ENCODE measurements at regions not wholly inside any gene's neighbourhood (a gene's known extent, or its start where the extent isn't known, plus 50 kb on each side); places are given as distances from the start of the nearest gene placed in this dataset.
"Not testable (repeated sequence)": the region's sequence is repeated elsewhere in the genome, so short reads cannot be mapped to it uniquely, and the experiment has no call there.

GRCh38 chr10:9913876-9914514 is 1103.7 kb upstream of the CELF2 start:
- DNase-seq, result no peak

- no peak for DNase-seq
These were observed 1096.1 kb upstream of the CELF2 start for GRCh38 chr10:9921544-9921943.

GRCh38 chr10:9922126-9922870 is 1095.4 kb upstream of the CELF2 start:
- no peak for DNase-seq

- no peak for DNase-seq
These were observed 1091.7 kb upstream of the CELF2 start for GRCh38 chr10:9926003-9926402.

- no peak for DNase-seq
These were observed 1090.8 kb upstream of the CELF2 start for GRCh38 chr10:9926881-9927280.

GRCh38 chr10:9939716-9940115 is 1078.0 kb upstream of the CELF2 start:
- no peak for DNase-seq

- DNase-seq, result no peak
These were observed 1073.0 kb upstream of the CELF2 start for GRCh38 chr10:9944690-9945089.

- DNase-seq, result no peak
These were observed 1067.6 kb upstream of the CELF2 start for GRCh38 chr10:9950070-9950469.

GRCh38 chr10:9951481-9952257 is 1066.0 kb upstream of the CELF2 start:
- no peak for DNase-seq

- no peak for DNase-seq
These were observed 1060.3 kb upstream of the CELF2 start for GRCh38 chr10:9957351-9957750.

GRCh38 chr10:9957876-9958275 is 1059.8 kb upstream of the CELF2 start:
- DNase-seq, result not testable (repeated sequence)

GRCh38 chr10:9965341-9965740 is 1052.3 kb upstream of the CELF2 start:
- no peak for DNase-seq

- DNase-seq, result no peak
These were observed 1030.9 kb upstream of the CELF2 start for GRCh38 chr10:9986786-9987185.

- no peak for DNase-seq
These were observed 1030.5 kb upstream of the CELF2 start for GRCh38 chr10:9987197-9987596.

- DNase-seq, result no peak
These were observed 1025.0 kb upstream of the CELF2 start for GRCh38 chr10:9992661-9993060.

GRCh38 chr10:9994131-9994530 is 1023.5 kb upstream of the CELF2 start:
- no peak for DNase-seq

- DNase-seq, result no peak
These were observed 1018.0 kb upstream of the CELF2 start for GRCh38 chr10:9999627-10000026.

- DNase-seq, result no peak
These were observed 1009.7 kb upstream of the CELF2 start for GRCh38 chr10:10007957-10008356.

GRCh38 chr10:10010397-10010796 is 1007.3 kb upstream of the CELF2 start:
- DNase-seq, result no peak

GRCh38 chr10:10014846-10015245 is 1002.8 kb upstream of the CELF2 start:
- DNase-seq, result no peak

GRCh38 chr10:10017716-10018115 is 1000.0 kb upstream of the CELF2 start:
- no peak for DNase-seq

- no peak for DNase-seq
These were observed 996.7 kb upstream of the CELF2 start for GRCh38 chr10:10020945-10021344.

GRCh38 chr10:10032991-10033390 is 984.7 kb upstream of the CELF2 start:
- no peak for DNase-seq

- no peak for DNase-seq
These were observed 979.3 kb upstream of the CELF2 start for GRCh38 chr10:10038348-10038747.

Measured in T-helper 9 cell (primary cell).